Mesenchymal stem cell (in vitro differentiated cells and primary cell): ENCODE measurements at regions not wholly inside any gene's neighbourhood (a gene's known extent, or its start where the extent isn't known, plus 50 kb on each side); places are given as distances from the start of the nearest gene placed in this dataset.

Source experiments
- DNase-seq: peaks from one replicate; pipeline ENCODE4 v3.0.0-alpha.2; 2013
- H2AFZ ChIP-seq: one replicate; pipeline ENCODE4 v1.6.1; 2013; ENCODE audit warnings: low read depth, mild to moderate bottlenecking, control low read depth, inconsistent platforms, low read length, moderate library complexity
- H2AK5ac ChIP-seq: 2 replicates; pipeline ENCODE4 v1.6.1; 2013; ENCODE audit warnings: low read length, moderate library complexity, mild to moderate bottlenecking, inconsistent platforms; ENCODE audit not compliant: severe bottlenecking
- H2BK120ac ChIP-seq: one replicate; pipeline ENCODE4 v1.6.1; 2013; ENCODE audit warnings: low read depth, mild to moderate bottlenecking, inconsistent platforms, low read length, moderate library complexity
- H2BK12ac ChIP-seq, 2 experiments: one replicate each; pipeline ENCODE4 v1.6.1; 2013; ENCODE audit warnings: inconsistent platforms in 2 of 2, low read length in 2 of 2, mild to moderate bottlenecking in 2 of 2, moderate library complexity in 2 of 2, control low read depth in 1 of 2
- H2BK15ac ChIP-seq: one replicate; pipeline ENCODE4 v1.6.1; 2013; ENCODE audit warnings: mild to moderate bottlenecking, low read depth, inconsistent platforms; ENCODE audit not compliant: poor library complexity, severe bottlenecking
- H2BK5ac ChIP-seq: 2 replicates; pipeline ENCODE4 v1.6.1; 2013; ENCODE audit warnings: low read depth, mild to moderate bottlenecking, low read length, control low read depth, inconsistent platforms; ENCODE audit not compliant: poor library complexity, severe bottlenecking
- H3K14ac ChIP-seq, 2 experiments: one replicate each; pipeline ENCODE4 v1.6.1; 2013; ENCODE audit warnings: inconsistent platforms in 2 of 2, low read length in 2 of 2, control low read depth in 1 of 2, mild to moderate bottlenecking in 1 of 2, moderate library complexity in 1 of 2
- H3K18ac ChIP-seq, 2 experiments: one replicate each; pipeline ENCODE4 v1.6.1; 2013; ENCODE audit warnings: inconsistent platforms in 2 of 2, low read length in 2 of 2, control low read depth in 1 of 2, low read depth in 1 of 2, mild to moderate bottlenecking in 1 of 2
- H3K23ac ChIP-seq, 2 experiments: one replicate each; pipeline ENCODE4 v1.6.1; 2013; ENCODE audit warnings: inconsistent platforms in 2 of 2, low read length in 2 of 2, mild to moderate bottlenecking in 2 of 2, moderate library complexity in 2 of 2, control low read depth in 1 of 2
- H3K27ac ChIP-seq: 2 replicates; pipeline ENCODE4 v1.5.1; 2013; ENCODE audit warnings: mild to moderate bottlenecking, moderate library complexity, low read length, control low read depth, inconsistent platforms; ENCODE audit not compliant: poor library complexity, severe bottlenecking
- H3K27me3 ChIP-seq, 2 experiments: 2 replicates each; pipeline versions ENCODE4 v1.6.1 to v1.7.0; 2013; ENCODE audit warnings: low read length in 2 of 2, mild to moderate bottlenecking in 2 of 2, moderate library complexity in 2 of 2, control low read depth in 1 of 2, inconsistent platforms in 1 of 2; ENCODE audit not compliant: control insufficient read depth in 1 of 2, insufficient read depth in 1 of 2
- H3K36me3 ChIP-seq, 2 experiments: 2 replicates each; pipeline versions ENCODE4 v1.6.1 to v1.7.0; 2013; ENCODE audit warnings: low read length in 2 of 2, control low read depth in 1 of 2, inconsistent platforms in 1 of 2, low read depth in 1 of 2, mild to moderate bottlenecking in 1 of 2; ENCODE audit not compliant: insufficient read depth in 2 of 2, control insufficient read depth in 1 of 2
- H3K4ac ChIP-seq, 2 experiments: one replicate each; pipeline ENCODE4 v1.6.1; 2013; ENCODE audit warnings: inconsistent platforms in 2 of 2, low read length in 2 of 2, mild to moderate bottlenecking in 2 of 2, moderate library complexity in 2 of 2, control low read depth in 1 of 2, low read depth in 1 of 2
- H3K4me1 ChIP-seq: 2 replicates; pipeline ENCODE4 v1.6.1; 2013; ENCODE audit warnings: low read depth, low read length, control low read depth; ENCODE audit not compliant: control insufficient read depth, insufficient read depth
- H3K4me2 ChIP-seq: 2 replicates; pipeline ENCODE4 v1.6.1; 2013; ENCODE audit warnings: low read length, mild to moderate bottlenecking, inconsistent platforms; ENCODE audit not compliant: poor library complexity, severe bottlenecking
- H3K4me3 ChIP-seq, 2 experiments: 2 replicates each; pipeline versions ENCODE4 v1.5.1 to v1.7.0; 2013; ENCODE audit warnings: low read length in 2 of 2, mild to moderate bottlenecking in 2 of 2, control low read depth in 1 of 2, low read depth in 1 of 2; ENCODE audit not compliant: insufficient read depth in 1 of 2
- H3K79me1 ChIP-seq: replicated peaks from 2 replicates; pipeline ENCODE4 v1.6.1; 2013; ENCODE audit warnings: mild to moderate bottlenecking, control low read depth, low read length, inconsistent platforms; ENCODE audit not compliant: poor library complexity, severe bottlenecking
- H3K9ac ChIP-seq: 2 replicates; pipeline ENCODE4 v1.7.0; 2013; ENCODE audit warnings: mild to moderate bottlenecking, low read length, moderate library complexity
- H3K9me3 ChIP-seq: 2 replicates; pipeline ENCODE4 v1.7.0; 2013; ENCODE audit warnings: mild to moderate bottlenecking, low read length; ENCODE audit not compliant: control insufficient read depth
- H4K8ac ChIP-seq: one replicate; pipeline ENCODE4 v1.6.1; 2013; ENCODE audit warnings: inconsistent platforms, mild to moderate bottlenecking, low read length, moderate library complexity
- H4K91ac ChIP-seq: one replicate; pipeline ENCODE4 v1.6.1; 2013; ENCODE audit warnings: mild to moderate bottlenecking, low read length, inconsistent platforms
- WGBS: methylation state at CpG from one replicate; pipeline ENCODE4 v1.1.7; 2013; ENCODE audit warnings: mixed read lengths; 5-methylcytosine and 5-hydroxymethylcytosine counted together

GRCh38 chr16:17589898-17590297, 119.1 kb upstream of the XYLT1 start:
- H3K9me3 ChIP-seq = peaks cover 18% of the 10 kb centered on the region
- no peaks in the 10 kb centered on the region for H3K79me1 ChIP-seq
- no peaks in the 10 kb centered on the region for H3K4me1 ChIP-seq
- no peak overlapping the region for H3K27ac ChIP-seq
- H3K4me2 ChIP-seq = no peak overlapping the region
- no peak overlapping the region for H3K14ac ChIP-seq
- H3K4ac ChIP-seq = no peak overlapping the region
- H2BK15ac ChIP-seq = no peak overlapping the region
- H3K9ac ChIP-seq = no peak overlapping the region
- no peak overlapping the region for H2AK5ac ChIP-seq
- DNase-seq = no peak
- H3K23ac ChIP-seq = no peak overlapping the region
- 79% methylated on average over 4 of the region's 4 CpGs for WGBS
- no peak overlapping the region for H4K8ac ChIP-seq
- H2BK5ac ChIP-seq = no peak overlapping the region
- H3K4me3 ChIP-seq = no peak overlapping the region
- no peak overlapping the region for H2BK120ac ChIP-seq
- H3K18ac ChIP-seq = no peak overlapping the region
- H2AFZ ChIP-seq = no peak overlapping the region
- H4K91ac ChIP-seq = no peak overlapping the region
- H2BK12ac ChIP-seq = no peak overlapping the region
- H3K27me3 ChIP-seq = no peaks in the 10 kb centered on the region
- H3K36me3 ChIP-seq = no peaks in the 10 kb centered on the region

GRCh38 chr16:17585449-17586074, 114.8 kb upstream of the XYLT1 start:
- Histone ChIP-seq H3K4me3 (no peak overlapping the region), H3K4ac (no peak overlapping the region), H3K9me3 (peaks cover 8% of the 10 kb centered on the region), H3K18ac (no peak overlapping the region), H3K23ac (no peak overlapping the region), H4K8ac (no peak overlapping the region), H2BK15ac (no peak overlapping the region), H2AFZ (no peak overlapping the region), H2BK12ac (no peak overlapping the region), H2BK120ac (no peak overlapping the region), H3K4me2 (no peak overlapping the region), H2BK5ac (no peak overlapping the region), H3K27me3 (peaks cover 0 to 6% of the 10 kb centered on the region in 2 experiments), H4K91ac (no peak overlapping the region), H3K9ac (no peak overlapping the region), H2AK5ac (no peak overlapping the region), H3K14ac (no peak overlapping the region), H3K4me1 (no peaks in the 10 kb centered on the region), H3K79me1 (no peaks in the 10 kb centered on the region), H3K36me3 (no peaks in the 10 kb centered on the region), H3K27ac (no peak overlapping the region)
- WGBS = 60% methylated on average over 3 of the region's 3 CpGs
- DNase-seq = no peak

DNA sequence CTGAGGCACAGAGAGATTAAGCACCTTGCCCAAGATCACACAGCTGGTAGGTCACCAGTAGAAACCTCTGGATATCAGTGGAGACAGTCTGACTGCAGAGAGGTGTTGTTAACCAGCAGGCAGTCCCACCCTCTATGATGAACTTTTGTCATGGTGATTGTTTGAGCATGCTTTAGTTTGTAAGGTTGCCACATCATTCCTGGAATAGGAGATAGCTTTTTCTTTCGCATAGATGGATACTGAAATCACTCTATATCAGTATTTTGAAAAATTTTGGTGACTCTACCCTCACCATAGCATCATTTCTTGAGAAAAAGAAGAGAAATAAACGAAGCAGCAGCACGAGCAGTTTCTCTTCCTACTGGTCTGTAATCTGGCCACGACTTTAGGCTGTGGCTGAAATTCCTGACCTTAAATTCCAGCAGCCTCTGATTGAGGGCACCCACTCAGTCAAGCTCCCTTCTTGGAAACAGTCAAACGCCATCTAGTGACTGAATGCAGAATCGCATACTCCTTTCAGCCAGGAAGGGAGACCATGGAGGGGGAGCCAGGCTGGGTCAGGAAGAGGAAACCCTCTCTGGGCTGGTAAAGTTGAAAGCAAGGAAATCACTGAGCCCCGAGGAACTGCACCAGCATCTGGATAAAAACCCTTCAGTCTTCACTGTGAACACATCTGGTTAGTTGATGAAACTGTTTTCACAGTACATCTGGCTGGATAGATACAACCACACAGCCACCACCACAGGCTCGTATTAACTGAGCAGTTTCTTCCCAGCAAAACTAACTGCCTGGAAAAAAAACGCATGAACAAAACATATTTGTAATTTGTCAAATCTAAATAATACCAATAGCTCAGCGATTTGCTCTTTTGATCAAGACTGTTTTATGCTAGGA, 108.5 kb upstream of the XYLT1 start:
- no peak overlapping the region for H2BK15ac ChIP-seq
- H2AFZ ChIP-seq = no peak overlapping the region
- no peak overlapping the region for H4K8ac ChIP-seq
- no peak overlapping the region for H3K18ac ChIP-seq
- no peak for DNase-seq
- H3K4me1 ChIP-seq = no peaks in the 10 kb centered on the region
- H2BK120ac ChIP-seq = no peak overlapping the region
- H3K23ac ChIP-seq = no peak overlapping the region
- no peak overlapping the region for H2AK5ac ChIP-seq
- WGBS = 30% methylated on average over 10 of the region's 10 CpGs
- peaks cover 0 to 6% of the 10 kb centered on the region in 2 experiments for H3K27me3 ChIP-seq
- H3K9me3 ChIP-seq = peaks cover 4% of the 10 kb centered on the region
- no peak overlapping the region for H3K27ac ChIP-seq
- H2BK5ac ChIP-seq = no peak overlapping the region
- peak overlapping the region; percentile 55 for H3K9ac ChIP-seq
- H3K4me2 ChIP-seq = no peak overlapping the region
- no peak overlapping the region for H4K91ac ChIP-seq
- H3K4ac ChIP-seq = no peak overlapping the region
- no peak overlapping the region for H3K14ac ChIP-seq
- H3K36me3 ChIP-seq = no peaks in the 10 kb centered on the region
- H3K79me1 ChIP-seq = no peaks in the 10 kb centered on the region
- no peak overlapping the region for H2BK12ac ChIP-seq
- H3K4me3 ChIP-seq = no peak overlapping the region

- Histone ChIP-seq H3K23ac (no peak overlapping the region), H3K36me3 (no peaks in the 10 kb centered on the region), H2AFZ (no peak overlapping the region), H3K27me3 (peaks cover 0 to 25% of the 10 kb centered on the region in 2 experiments), H3K18ac (no peak overlapping the region), H3K4me1 (no peaks in the 10 kb centered on the region), H2BK120ac (no peak overlapping the region), H3K79me1 (no peaks in the 10 kb centered on the region), H4K8ac (no peak overlapping the region), H3K27ac (no peak overlapping the region), H3K14ac (no peak overlapping the region), H2BK15ac (no peak overlapping the region), H3K4ac (no peak overlapping the region), H3K9me3 (no peaks in the 10 kb centered on the region), H4K91ac (no peak overlapping the region), H2AK5ac (no peak overlapping the region), H3K9ac (no peak overlapping the region), H2BK12ac (no peak overlapping the region), H3K4me2 (no peak overlapping the region), H2BK5ac (no peak overlapping the region), H3K4me3 (no peak overlapping the region)
- WGBS = 61% methylated on average over 3 of the region's 3 CpGs
- no peak for DNase-seq
Measured at GRCh38 chr16:17574256-17574655, 103.5 kb upstream of the XYLT1 start.
